ENCODE measurements at regions not wholly inside any gene's neighbourhood (a gene's known extent, or its start where the extent isn't known, plus 50 kb on each side); places are given as distances from the start of the nearest gene placed in this dataset.

- Histone ChIP-seq H3K4me1 (no peaks in the 10 kb centered on the region), H3K27ac (no peak overlapping the region), H3K9me3 (no peaks in the 10 kb centered on the region), H3K27me3 (no peaks in the 10 kb centered on the region), H3K36me3 (no peaks in the 10 kb centered on the region), H3K4me3 (no peak overlapping the region)
- 37 to 90% methylated on average over 2 of the region's 2 CpGs for WGBS, 2 donors
- intact Hi-C loops (cut with DNase I): no loop called here
- DNase-seq (no peak), ATAC-seq (no peak)
- no peak for TF ChIP-seq CTCF (IDR thresholded peaks at IDR 0.05)
These were observed 357.1 kb upstream of the NOCT start for GRCh38 chr4:138658518-138658917.

GRCh38 chr4:138656990-138657389 is 358.6 kb upstream of the NOCT start:
- Histone ChIP-seq H3K27ac (peak overlapping the region in 1 of 10 donors; percentile 41), H3K4me1 (no peaks in the 10 kb centered on the region), H3K27me3 (no peaks in the 10 kb centered on the region), H3K4me3 (no peak overlapping the region), H3K9me3 (no peaks in the 10 kb centered on the region), H3K36me3 (no peaks in the 10 kb centered on the region)
- DNase-seq (no peak), ATAC-seq (peak in 2 of 8 donors; percentile 14 to 55)
- 70 to 80% methylated on average over 3 of the region's 3 CpGs for WGBS, 2 donors
- intact Hi-C loops (cut with DNase I): no loop called here
- no peak for TF ChIP-seq CTCF (IDR thresholded peaks at IDR 0.05)

- no peak for DNase-seq
- no peak for ATAC-seq
- no peaks in the 10 kb centered on the region for H3K4me1 ChIP-seq
- TF ChIP-seq CTCF (IDR thresholded peaks at IDR 0.05): no peak
- no peak overlapping the region for H3K27ac ChIP-seq
- intact Hi-C loops (cut with DNase I): no loop called here
- no peaks in the 10 kb centered on the region for H3K36me3 ChIP-seq
- H3K4me3 ChIP-seq: no peak overlapping the region
- H3K9me3 ChIP-seq: no peaks in the 10 kb centered on the region
- WGBS, 2 donors: 76 to 82% methylated on average over 3 of the region's 3 CpGs
- no peaks in the 10 kb centered on the region for H3K27me3 ChIP-seq
These were observed 359.6 kb upstream of the NOCT start for GRCh38 chr4:138655985-138656384.

GRCh38 chr4:138655286-138655685 is 360.3 kb upstream of the NOCT start:
- Histone ChIP-seq H3K9me3 (no peaks in the 10 kb centered on the region), H3K36me3 (no peaks in the 10 kb centered on the region), H3K27ac (no peak overlapping the region), H3K4me3 (no peak overlapping the region), H3K4me1 (no peaks in the 10 kb centered on the region), H3K27me3 (no peaks in the 10 kb centered on the region)
- ATAC-seq (no peak), DNase-seq (no peak)
- no peak for TF ChIP-seq CTCF (IDR thresholded peaks at IDR 0.05)
- intact Hi-C loops (cut with DNase I): no loop called here
- WGBS, 2 donors: 92 to 96% methylated on average over 1 of the region's 1 CpG

Measured in heart right ventricle (tissue), 16 donors.